Esophagus (tissue), 2 donors: ENCODE measurements at regions not wholly inside any gene's neighbourhood (a gene's known extent, or its start where the extent isn't known, plus 50 kb on each side); places are given as distances from the start of the nearest gene placed in this dataset.

ENCODE experiments used
- H3K27ac ChIP-seq, 2 donors: one replicate each; pipeline ENCODE4 v1.5.1; 2013; ENCODE audit warnings: low read depth in 2 of 2, mild to moderate bottlenecking in 2 of 2, inconsistent platforms in 1 of 2, low read length in 1 of 2, moderate library complexity in 1 of 2
- H3K27me3 ChIP-seq, 2 donors: one replicate each; pipeline ENCODE4 v1.6.1; 2013; ENCODE audit warnings: low read length in 2 of 2, control low read depth in 1 of 2, mild to moderate bottlenecking in 1 of 2; ENCODE audit not compliant: insufficient read depth in 2 of 2, control insufficient read depth in 1 of 2
- H3K36me3 ChIP-seq, 2 donors: one replicate each; pipeline ENCODE4 v1.6.1; 2013; ENCODE audit warnings: low read length in 1 of 2; ENCODE audit not compliant: control insufficient read depth in 2 of 2, insufficient read depth in 2 of 2
- H3K4me1 ChIP-seq, 2 donors: one replicate each; pipeline ENCODE4 v1.6.1; 2013; ENCODE audit warnings: low read length in 1 of 2; ENCODE audit not compliant: control insufficient read depth in 2 of 2, insufficient read depth in 2 of 2
- H3K4me3 ChIP-seq, 2 donors: one replicate each; pipeline ENCODE4 v1.5.1; 2013; ENCODE audit warnings: low read length in 2 of 2, mild to moderate bottlenecking in 2 of 2, low read depth in 1 of 2, moderate library complexity in 1 of 2
- H3K9me3 ChIP-seq, 2 donors: one replicate each; pipeline ENCODE4 v1.6.1; 2013; ENCODE audit warnings: mild to moderate bottlenecking in 2 of 2, low read depth in 1 of 2, low read length in 1 of 2, moderate library complexity in 1 of 2; ENCODE audit not compliant: control insufficient read depth in 2 of 2, insufficient read depth in 1 of 2
- WGBS, 2 donors: extraction: QIAGEN DNeasy Blood & Tissue Kit; methylation state at CpG; one replicate each; pipeline ENCODE4 v1.1.7; 2013; 5-methylcytosine and 5-hydroxymethylcytosine counted together
- donor health status: healthy with polysubstance abuse.
- donor health status: Bipolar disorder and iron deficiency.

GRCh38 chr15:95713324-95713723 lies 617.2 kb upstream of the NR2F2 start:
- Histone ChIP-seq H3K4me1 (no peaks in the 10 kb centered on the region), H3K36me3 (no peaks in the 10 kb centered on the region), H3K27me3 (no peaks in the 10 kb centered on the region), H3K9me3 (no peaks in the 10 kb centered on the region), H3K27ac (no peak overlapping the region), H3K4me3 (no peak overlapping the region)
- 48 to 60% methylated on average over 5 of the region's 5 CpGs for WGBS, 2 donors

DNA sequence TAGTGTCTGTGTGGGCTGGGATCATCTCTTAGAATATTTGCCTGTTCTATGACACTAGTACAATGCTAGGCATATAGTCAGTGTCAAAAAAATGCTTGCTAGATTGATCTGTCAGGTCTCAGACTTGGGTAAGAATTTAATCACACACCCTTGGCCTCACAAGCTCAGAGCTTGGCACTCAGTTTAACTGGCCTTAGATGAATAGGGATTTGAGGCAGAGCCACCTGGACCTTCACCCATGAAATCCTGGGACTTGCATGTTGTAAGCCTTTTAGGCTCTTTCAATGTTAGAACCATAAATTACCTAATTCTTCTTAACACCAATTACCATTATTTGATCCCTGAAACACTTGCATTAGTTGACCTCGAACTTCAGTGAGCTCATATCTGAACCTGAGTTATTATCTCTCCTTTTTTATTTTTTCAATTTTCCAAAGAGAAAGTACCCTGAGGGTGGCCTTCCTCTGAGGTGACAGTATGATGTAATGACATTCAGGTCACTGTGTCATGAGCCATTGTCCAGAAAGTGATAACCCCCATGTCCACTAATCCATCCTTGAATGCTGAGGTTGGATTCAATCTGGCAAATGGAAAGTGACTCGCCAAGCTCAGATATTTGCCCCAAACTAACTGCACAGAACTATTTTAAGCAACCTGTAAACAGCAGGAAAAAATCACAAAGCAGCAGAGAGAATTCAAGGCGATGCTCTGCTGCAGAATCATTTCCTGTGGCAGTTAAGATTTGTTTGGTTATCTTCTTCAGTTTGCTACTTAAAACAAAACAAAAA lies 615.2 kb upstream of the NR2F2 start:
- H3K4me1 ChIP-seq, result no peaks in the 10 kb centered on the region
- no peaks in the 10 kb centered on the region for H3K27me3 ChIP-seq
- H3K4me3 ChIP-seq, result no peak overlapping the region
- no peak overlapping the region for H3K27ac ChIP-seq
- no peaks in the 10 kb centered on the region for H3K9me3 ChIP-seq
- WGBS, 2 donors, result 59 to 64% methylated on average over 3 of the region's 3 CpGs
- H3K36me3 ChIP-seq, result no peaks in the 10 kb centered on the region

- Histone ChIP-seq H3K4me3 (no peak overlapping the region), H3K27ac (no peak overlapping the region), H3K36me3 (no peaks in the 10 kb centered on the region), H3K4me1 (no peaks in the 10 kb centered on the region), H3K9me3 (no peaks in the 10 kb centered on the region), H3K27me3 (no peaks in the 10 kb centered on the region)
- 82 to 85% methylated on average over 6 of the region's 6 CpGs for WGBS, 2 donors
These were observed 614.4 kb upstream of the NR2F2 start for GRCh38 chr15:95715906-95716656.

DNA sequence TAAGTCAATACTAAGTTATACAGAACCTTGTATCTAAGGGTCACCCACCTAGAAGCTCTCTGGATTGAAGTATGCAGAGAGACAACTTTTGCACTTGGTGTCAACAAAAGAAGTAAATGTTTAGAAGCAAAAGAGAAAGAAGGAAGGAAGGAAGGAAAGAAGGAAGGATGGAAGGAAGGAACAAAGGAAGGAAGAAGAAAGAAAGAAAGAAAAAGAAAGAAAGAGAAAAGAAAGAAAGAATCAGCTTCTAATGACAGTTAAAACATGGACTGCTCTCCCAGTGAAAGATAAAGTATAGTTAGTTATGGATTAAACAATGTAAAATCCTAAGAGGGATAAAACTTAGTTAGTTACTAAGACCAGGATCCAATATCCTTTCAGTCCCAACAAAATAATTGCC lies 613.8 kb upstream of the NR2F2 start:
- Histone ChIP-seq H3K9me3 (no peaks in the 10 kb centered on the region), H3K27ac (no peak overlapping the region), H3K36me3 (no peaks in the 10 kb centered on the region), H3K27me3 (no peaks in the 10 kb centered on the region), H3K4me1 (no peaks in the 10 kb centered on the region), H3K4me3 (no peak overlapping the region)

DNA sequence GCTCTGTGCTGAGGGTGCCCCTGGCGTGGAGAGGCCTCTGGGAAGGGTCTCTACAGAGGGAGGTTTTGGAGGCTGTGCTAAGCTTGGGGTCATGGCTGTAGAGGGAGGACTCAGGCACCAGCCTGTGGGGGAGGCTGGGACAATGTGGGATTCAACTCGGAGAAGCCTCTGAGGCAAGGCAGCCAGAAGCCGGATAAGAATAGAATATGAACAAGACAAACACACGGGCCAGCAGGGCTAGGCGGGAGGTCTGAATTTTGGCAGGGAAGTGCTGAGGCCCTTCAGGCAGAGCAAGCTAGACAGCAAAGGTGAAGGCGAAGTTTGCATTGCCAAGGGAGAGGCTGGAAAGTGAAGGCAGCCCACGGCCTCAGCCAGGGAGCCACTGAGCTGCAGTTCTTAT lies 612.1 kb upstream of the NR2F2 start:
- no peak overlapping the region for H3K4me3 ChIP-seq
- no peaks in the 10 kb centered on the region for H3K36me3 ChIP-seq
- no peaks in the 10 kb centered on the region for H3K27me3 ChIP-seq
- H3K9me3 ChIP-seq, result no peaks in the 10 kb centered on the region
- no peaks in the 10 kb centered on the region for H3K4me1 ChIP-seq
- H3K27ac ChIP-seq, result no peak overlapping the region
- WGBS, 2 donors, result 60 to 76% methylated on average over 7 of the region's 7 CpGs

GRCh38 chr15:95724908-95725633 lies 605.4 kb upstream of the NR2F2 start:
- Histone ChIP-seq H3K36me3 (no peaks in the 10 kb centered on the region), H3K4me1 (no peaks in the 10 kb centered on the region), H3K9me3 (no peaks in the 10 kb centered on the region), H3K27ac (no peak overlapping the region), H3K4me3 (no peak overlapping the region), H3K27me3 (no peaks in the 10 kb centered on the region)
- WGBS, 2 donors, result 80% methylated on average over 3 of the region's 3 CpGs

DNA sequence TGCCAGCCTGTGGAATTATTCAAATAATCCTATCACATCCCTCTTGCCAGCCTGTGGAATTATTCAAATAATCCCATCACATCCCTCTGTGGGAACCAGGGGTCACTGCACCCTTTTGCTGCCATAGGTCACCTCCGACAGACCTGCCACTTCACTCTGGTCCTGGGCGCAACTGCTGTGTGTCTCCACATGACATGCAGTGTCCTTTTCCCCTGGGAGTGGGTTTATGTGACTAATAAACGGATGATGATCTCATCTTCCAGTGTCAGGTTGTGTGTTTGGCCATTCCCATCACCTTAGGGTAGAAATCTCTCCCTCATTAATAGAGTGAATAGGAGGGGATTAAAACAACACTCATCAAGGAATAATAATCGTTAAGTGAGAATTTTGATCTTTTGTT lies 603.6 kb upstream of the NR2F2 start:
- Histone ChIP-seq H3K27ac (no peak overlapping the region), H3K4me1 (no peaks in the 10 kb centered on the region), H3K36me3 (no peaks in the 10 kb centered on the region), H3K9me3 (no peaks in the 10 kb centered on the region), H3K27me3 (no peaks in the 10 kb centered on the region), H3K4me3 (no peak overlapping the region)
- WGBS, 2 donors, result 87% methylated on average over 4 of the region's 4 CpGs

DNA sequence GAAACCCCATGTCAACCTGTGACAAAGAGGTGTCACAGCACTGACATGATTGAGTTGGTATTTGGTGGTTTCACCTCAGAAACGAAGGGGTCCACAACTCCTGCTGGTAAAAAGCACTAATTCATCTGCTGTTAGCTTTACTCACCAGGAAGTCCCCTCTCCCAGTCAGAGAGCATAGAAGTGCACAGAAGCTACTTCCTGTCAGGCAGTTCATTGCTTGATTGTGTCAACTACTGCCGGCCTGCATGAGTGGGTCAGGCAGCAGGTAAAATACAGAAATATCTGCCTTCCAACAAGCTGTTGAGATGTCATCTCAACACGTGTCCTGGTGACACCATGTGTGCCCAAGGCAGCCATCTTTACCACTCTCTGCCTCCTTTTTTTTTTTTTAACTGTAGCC lies 596.6 kb upstream of the NR2F2 start:
- H3K36me3 ChIP-seq, result no peaks in the 10 kb centered on the region
- H3K27ac ChIP-seq, result no peak overlapping the region
- no peak overlapping the region for H3K4me3 ChIP-seq
- no peaks in the 10 kb centered on the region for H3K27me3 ChIP-seq
- H3K9me3 ChIP-seq, result no peaks in the 10 kb centered on the region
- 59 to 64% methylated on average over 3 of the region's 3 CpGs for WGBS, 2 donors
- H3K4me1 ChIP-seq, result no peaks in the 10 kb centered on the region

DNA sequence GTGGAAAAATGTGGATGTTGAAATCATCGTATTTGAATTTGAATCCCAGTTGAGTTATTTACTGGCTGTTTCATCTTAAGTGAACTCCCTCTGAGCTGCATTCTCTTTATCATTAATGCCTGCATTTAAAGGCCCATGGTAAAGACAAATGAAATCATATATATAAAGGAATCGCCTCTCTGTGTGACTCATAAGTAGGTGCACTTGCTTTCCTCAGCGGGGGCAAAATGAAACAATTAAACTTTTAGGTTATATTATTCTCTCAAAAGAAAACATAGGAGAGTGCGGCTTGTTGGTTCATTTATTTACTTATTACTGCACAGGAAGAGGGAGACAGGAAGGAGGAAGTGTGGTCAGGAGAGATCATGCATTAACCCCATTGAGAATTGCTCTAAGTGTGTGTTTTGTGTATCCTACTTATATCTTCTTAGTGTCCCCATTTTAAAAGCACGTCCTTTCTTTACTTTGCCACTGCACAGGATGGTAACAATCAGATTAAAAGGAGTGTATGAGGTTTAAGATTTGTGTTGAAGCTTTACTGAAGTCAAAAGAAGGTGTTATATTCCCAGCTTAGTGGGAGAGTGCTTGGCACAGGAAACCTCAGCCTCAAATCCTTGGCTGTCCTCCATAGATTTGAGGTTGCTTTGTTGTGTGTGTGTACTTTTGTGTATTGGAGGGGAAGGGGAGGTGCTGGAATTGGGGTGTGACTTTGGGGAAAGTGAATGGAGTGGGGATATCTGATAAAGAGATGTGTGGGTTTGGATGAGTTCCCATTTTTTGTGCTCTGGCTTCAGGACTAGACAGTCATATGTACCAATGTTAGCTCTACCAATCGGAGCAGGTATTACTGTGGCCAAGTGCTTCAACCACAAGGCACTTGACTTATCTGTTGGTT lies 595.8 kb upstream of the NR2F2 start:
- Histone ChIP-seq H3K9me3 (no peaks in the 10 kb centered on the region), H3K4me3 (no peak overlapping the region), H3K27me3 (no peaks in the 10 kb centered on the region), H3K4me1 (no peaks in the 10 kb centered on the region), H3K36me3 (no peaks in the 10 kb centered on the region), H3K27ac (no peak overlapping the region)
- 59 to 66% methylated on average over 6 of the region's 6 CpGs for WGBS, 2 donors
